Breast epithelium (tissue), 4 donors: ENCODE measurements at regions not wholly inside any gene's neighbourhood (a gene's known extent, or its start where the extent isn't known, plus 50 kb on each side); places are given as distances from the start of the nearest gene placed in this dataset.
"Not testable (repeated sequence)": the region's sequence is repeated elsewhere in the genome, so short reads cannot be mapped to it uniquely, and the experiment has no call there.

ENCODE experiments used
- DNase-seq, 2 donors: peaks; one replicate each; pipeline ENCODE4 v3.0.0-alpha.2; 2019; ENCODE audit warnings: low spot score in 2 of 2
- H3K27ac ChIP-seq, 2 donors: fragments of 200-600 bp; sonication (generic) in 1 of 2; one replicate each; pipeline ENCODE4 v1.5.1; 2016 to 2019; ENCODE audit warnings: mild to moderate bottlenecking in 1 of 2
- H3K27me3 ChIP-seq, 2 donors: fragments of 200-600 bp; sonication (generic) in 1 of 2; one replicate each; pipeline versions ENCODE4 v1.5.1 to v1.6.0; 2017 to 2019; ENCODE audit warnings: control low read depth in 1 of 2, mild to moderate bottlenecking in 1 of 2
- H3K36me3 ChIP-seq: fragments of 200-600 bp; one replicate; pipeline ENCODE4 v1.5.1; 2019
- H3K4me1 ChIP-seq, 2 donors: fragments of 200-600 bp; sonication (generic); one replicate each; pipeline ENCODE4 v1.5.1; 2016 to 2019; ENCODE audit warnings: control low read depth in 1 of 2
- H3K4me3 ChIP-seq, 3 donors: fragments of 200-600 bp; sonication (generic); 1 replicate in 2 of 3; 2 replicates in 1 of 3; pipeline ENCODE4 v1.5.1; 2016 to 2019; ENCODE audit warnings: mild to moderate bottlenecking in 3 of 3, moderate library complexity in 2 of 3
- H3K9me3 ChIP-seq, 2 donors: fragments of 200-600 bp; sonication (generic) in 1 of 2; one replicate each; pipeline ENCODE4 v1.5.1; 2016 to 2019; ENCODE audit warnings: control low read depth in 1 of 2
- CTCF ChIP-seq, 3 donors: fragments of 450-650 bp; IDR thresholded peaks; one replicate each; pipeline ENCODE4 v1.5.1; 2016 to 2017; ENCODE audit warnings: antibody characterized with exemption in 3 of 3, mild to moderate bottlenecking in 3 of 3, moderate library complexity in 3 of 3
- POLR2A ChIP-seq: fragments of 450-650 bp; IDR thresholded peaks from one replicate; pipeline ENCODE4 v1.6.1; 2016; ENCODE audit warnings: antibody characterized with exemption, mild to moderate bottlenecking, moderate library complexity
- POLR2AphosphoS5 ChIP-seq, 3 donors: sonication (generic); formaldehyde crosslinking; IDR thresholded peaks; one replicate each; pipeline ENCODE4 v1.6.1; 2017; ENCODE audit warnings: antibody characterized with exemption in 3 of 3
- intact Hi-C: fragments of 100-400 bp; cut with DNase I; formaldehyde crosslinking; loops from one replicate; pipeline ENCODE4 v1.15.1; 2023; ENCODE audit warnings: low total_unique reads

- Histone ChIP-seq H3K9me3 (no peaks in the 10 kb centered on the region), H3K4me1 (no peaks in the 10 kb centered on the region), H3K36me3 (no peaks in the 10 kb centered on the region), H3K4me3 (no peak overlapping the region), H3K27ac (no peak overlapping the region), H3K27me3 (no peaks in the 10 kb centered on the region)
- intact Hi-C loops, result no loop called here
- TF ChIP-seq POLR2AphosphoS5 (IDR thresholded peaks at IDR 0.05) (no peak), POLR2A (no peak), CTCF (IDR thresholded peaks at IDR 0.05) (no peak)
- DNase-seq, result no peak
These were observed 124.7 kb upstream of the SPATA12 start for GRCh38 chr3:56935811-56936210.

GRCh38 chr3:56934481-56934880 lies 126.0 kb upstream of the SPATA12 start:
- intact Hi-C loops, H3K9me3 ChIP-seq, H3K27ac ChIP-seq, H3K4me3 ChIP-seq, H3K36me3 ChIP-seq, DNase-seq, H3K27me3 ChIP-seq, H3K4me1 ChIP-seq: not testable (repeated sequence)

GRCh38 chr3:56933803-56934202 lies 126.7 kb upstream of the SPATA12 start:
- TF ChIP-seq POLR2AphosphoS5 (IDR thresholded peaks at IDR 0.05) (no peak), POLR2A (no peak), CTCF (IDR thresholded peaks at IDR 0.05) (no peak)
- intact Hi-C loops, result no loop called here
- no peak for DNase-seq
- Histone ChIP-seq H3K9me3 (no peaks in the 10 kb centered on the region), H3K27ac (no peak overlapping the region), H3K36me3 (no peaks in the 10 kb centered on the region), H3K27me3 (no peaks in the 10 kb centered on the region), H3K4me3 (no peak overlapping the region), H3K4me1 (no peaks in the 10 kb centered on the region)

GRCh38 chr3:56932866-56933265 lies 127.6 kb upstream of the SPATA12 start:
- no peaks in the 10 kb centered on the region for H3K9me3 ChIP-seq
- H3K36me3 ChIP-seq, result no peaks in the 10 kb centered on the region
- DNase-seq, result no peak
- intact Hi-C loops, result no loop called here
- no peaks in the 10 kb centered on the region for H3K4me1 ChIP-seq
- no peak for TF ChIP-seq POLR2A
- H3K27ac ChIP-seq, result no peak overlapping the region
- no peak overlapping the region for H3K4me3 ChIP-seq
- H3K27me3 ChIP-seq, result no peaks in the 10 kb centered on the region

- intact Hi-C loops, result loop anchor here (2.0 kb wide), 1 partner anchor 29 kb away; no protein-coding TSS in a partner anchor
- no peaks in the 10 kb centered on the region for H3K4me1 ChIP-seq
- H3K27me3 ChIP-seq, result no peaks in the 10 kb centered on the region
- no peak for DNase-seq
- TF ChIP-seq CTCF (IDR thresholded peaks at IDR 0.05) (no peak), POLR2AphosphoS5 (IDR thresholded peaks at IDR 0.05) (no peak), POLR2A (no peak)
- H3K27ac ChIP-seq, result no peak overlapping the region
- no peaks in the 10 kb centered on the region for H3K36me3 ChIP-seq
- no peaks in the 10 kb centered on the region for H3K9me3 ChIP-seq
- H3K4me3 ChIP-seq, result no peak overlapping the region
These were observed 128.6 kb upstream of the SPATA12 start for GRCh38 chr3:56931836-56932235.

GRCh38 chr3:56930706-56931105 lies 129.0 kb upstream of the ARHGEF3 start:
- Histone ChIP-seq H3K4me3 (no peak overlapping the region), H3K4me1 (no peaks in the 10 kb centered on the region), H3K9me3 (no peaks in the 10 kb centered on the region), H3K27ac (no peak overlapping the region), H3K36me3 (no peaks in the 10 kb centered on the region), H3K27me3 (no peaks in the 10 kb centered on the region)
- no peak for TF ChIP-seq POLR2A
- TF ChIP-seq CTCF (IDR thresholded peaks at IDR 0.05), result no peak
- TF ChIP-seq POLR2AphosphoS5 (IDR thresholded peaks at IDR 0.05), result no peak
- intact Hi-C loops, result loop anchor here (2.0 kb wide), 1 partner anchor 28 kb away; no protein-coding TSS in a partner anchor
- DNase-seq, result no peak
